GM12865 (cell line): ENCODE measurements at regions not wholly inside any gene's neighbourhood (a gene's known extent, or its start where the extent isn't known, plus 50 kb on each side); places are given as distances from the start of the nearest gene placed in this dataset.

Source experiments
- DNase-seq: peaks from one replicate; pipeline ENCODE4 v3.0.0; 2010; ENCODE audit warnings: low read depth
- H3K4me3 ChIP-seq: 2 replicates; pipeline ENCODE4 v1.5.1; 2011; ENCODE audit warnings: mild to moderate bottlenecking, low read depth, low read length, control low read depth
- CTCF ChIP-seq: IDR thresholded peaks from 2 replicates; pipeline ENCODE4 v1.5.1; 2011; ENCODE audit warnings: low read length, control low read depth, low read depth, inconsistent platforms; ENCODE audit not compliant: insufficient read depth; ENCODE audit errors: missing control alignments

GRCh38 chr13:21868823-21869222, 197.9 kb downstream of the FGF9 start:
- no peak for TF ChIP-seq CTCF
- no peak for DNase-seq
- H3K4me3 ChIP-seq, result no peak overlapping the region

GRCh38 chr13:21871382-21871781, 200.5 kb downstream of the FGF9 start:
- TF ChIP-seq CTCF, result no peak
- DNase-seq, result no peak
- H3K4me3 ChIP-seq, result no peak overlapping the region

GRCh38 chr13:21871919-21872318, 201.0 kb downstream of the FGF9 start:
- no peak for TF ChIP-seq CTCF
- H3K4me3 ChIP-seq, result no peak overlapping the region
- DNase-seq, result no peak

- no peak for TF ChIP-seq CTCF
- DNase-seq, result no peak
- H3K4me3 ChIP-seq, result no peak overlapping the region
Measured at GRCh38 chr13:21872795-21873194, 201.9 kb downstream of the FGF9 start.

- no peak for DNase-seq
- H3K4me3 ChIP-seq, result no peak overlapping the region
- no peak for TF ChIP-seq CTCF
Measured at GRCh38 chr13:21875116-21875515, 204.2 kb downstream of the FGF9 start.

- TF ChIP-seq CTCF, result no peak
Measured at GRCh38 chr13:21879263-21879914, 208.5 kb downstream of the FGF9 start.

GRCh38 chr13:21882766-21883165, 211.9 kb downstream of the FGF9 start:
- no peak overlapping the region for H3K4me3 ChIP-seq
- no peak for DNase-seq
- TF ChIP-seq CTCF, result no peak

More at GRCh38 chr13:21879263-21879914, 208.5 kb downstream of the FGF9 start:
- DNase-seq, result peak; percentile 23
- H3K4me3 ChIP-seq, result no peak overlapping the region
